Keratinocyte (primary cell): ENCODE measurements at regions not wholly inside any gene's neighbourhood (a gene's known extent, or its start where the extent isn't known, plus 50 kb on each side); places are given as distances from the start of the nearest gene placed in this dataset.

Experiments
- DNase-seq: peaks from one replicate; pipeline ENCODE4 v3.0.0-alpha.2; 2011; ENCODE audit warnings: low read depth, missing footprints, low spot score
- FAIRE-seq: peaks from 2 replicates; lab custom pipeline; 2011; peaks lifted over from hg19 to GRCh38; lab: Jason Lieb, UNC
- H2AFZ ChIP-seq: 2 replicates; pipeline ENCODE4 v1.6.0; 2012; ENCODE audit warnings: low read length, control low read depth, inconsistent platforms; ENCODE audit not compliant: control insufficient read depth
- H3K27ac ChIP-seq: 2 replicates; pipeline ENCODE4 v1.5.1; 2011; ENCODE audit warnings: low read length; ENCODE audit not compliant: control insufficient read depth, insufficient read depth
- H3K27me3 ChIP-seq: 3 replicates; pipeline ENCODE4 v1.6.0; 2011; ENCODE audit warnings: low read length; ENCODE audit not compliant: control insufficient read depth, insufficient read depth; ENCODE audit errors: extremely low read depth
- H3K36me3 ChIP-seq, 2 experiments: 2 replicates in 1 of 2; 3 replicates in 1 of 2; pipeline ENCODE4 v1.5.1; 2011; ENCODE audit warnings: low read length in 2 of 2, mild to moderate bottlenecking in 1 of 2; ENCODE audit not compliant: control insufficient read depth in 2 of 2, insufficient read depth in 2 of 2; ENCODE audit errors: extremely low read depth in 1 of 2
- H3K4me1 ChIP-seq: 3 replicates; pipeline ENCODE4 v1.5.1; 2011; ENCODE audit warnings: low read length; ENCODE audit not compliant: control insufficient read depth, insufficient read depth; ENCODE audit errors: extremely low read depth
- H3K4me2 ChIP-seq: 3 replicates; pipeline ENCODE4 v1.6.0; 2011; ENCODE audit warnings: low read depth, low read length; ENCODE audit not compliant: control insufficient read depth, insufficient read depth; ENCODE audit errors: extremely low read depth
- H3K4me3 ChIP-seq, 3 experiments: fragments of 200-600 bp in 1 of 3; sonication (generic) in 1 of 3; 2 replicates in 2 of 3; 3 replicates in 1 of 3; pipeline ENCODE4 v1.5.1; 2011 to 2016; ENCODE audit warnings: low read length in 3 of 3, mild to moderate bottlenecking in 3 of 3, control low read depth in 2 of 3, inconsistent platforms in 1 of 3, low read depth in 1 of 3, mixed read lengths in 1 of 3, mixed run types in 1 of 3, moderate library complexity in 1 of 3; ENCODE audit not compliant: control insufficient read depth in 2 of 3, insufficient read depth in 2 of 3; ENCODE audit errors: extremely low read depth in 1 of 3
- H3K79me2 ChIP-seq: 2 replicates; pipeline ENCODE4 v1.6.0; 2012; ENCODE audit warnings: low read length; ENCODE audit not compliant: control insufficient read depth, insufficient read depth
- H3K9ac ChIP-seq: 3 replicates; pipeline ENCODE4 v1.6.0; 2011; ENCODE audit warnings: low read length; ENCODE audit not compliant: control insufficient read depth, insufficient read depth; ENCODE audit errors: extremely low read depth
- H3K9me1 ChIP-seq: 3 replicates; pipeline ENCODE4 v1.6.0; 2011; ENCODE audit warnings: low read length; ENCODE audit not compliant: control insufficient read depth, insufficient read depth; ENCODE audit errors: extremely low read depth
- H3K9me3 ChIP-seq: 2 replicates; pipeline ENCODE4 v1.5.1; 2012; ENCODE audit warnings: low read depth, low read length; ENCODE audit not compliant: control insufficient read depth
- H4K20me1 ChIP-seq: 3 replicates; pipeline ENCODE4 v1.6.0; 2011; ENCODE audit warnings: low read length; ENCODE audit not compliant: control insufficient read depth, insufficient read depth; ENCODE audit errors: extremely low read depth
- CTCF ChIP-seq, 3 experiments: IDR thresholded peaks in 1 of 3; conservative IDR thresholded peaks in 1 of 3; optimal IDR thresholded peaks in 1 of 3; 2 replicates in 2 of 3; 3 replicates in 1 of 3; pipeline versions ENCODE3 to v1.5.1; 2011; ENCODE audit warnings: low read length in 3 of 3, mild to moderate bottlenecking in 3 of 3, moderate library complexity in 2 of 3, control low read depth in 1 of 3, inconsistent platforms in 1 of 3; ENCODE audit not compliant: insufficient read depth in 2 of 3; ENCODE audit errors: extremely low read depth in 1 of 3
- EZH2 ChIP-seq: IDR thresholded peaks from one replicate; pipeline ENCODE4 v1.6.1; 2012; ENCODE audit warnings: inconsistent platforms, mild to moderate bottlenecking, low read length, moderate library complexity
- dilution Hi-C: fragments of 300-500 bp; cut with MboI; formaldehyde crosslinking; loops from one replicate; pipeline ENCODE4 v1.7.0; 2020; ENCODE audit warnings: low sequenced_read_pairs; ENCODE audit not compliant: extremely low pct_ligation_motif_present

- Histone ChIP-seq H3K4me2 (no peak overlapping the region), H3K9me1 (no peaks in the 10 kb centered on the region), H3K27me3 (no peaks in the 10 kb centered on the region), H3K27ac (no peak overlapping the region), H3K9ac (no peak overlapping the region), H3K4me1 (no peaks in the 10 kb centered on the region), H3K79me2 (no peaks in the 10 kb centered on the region), H3K4me3 (no peak overlapping the region), H2AFZ (no peak overlapping the region), H3K36me3 (no peaks in the 10 kb centered on the region), H4K20me1 (no peaks in the 10 kb centered on the region), H3K9me3 (no peaks in the 10 kb centered on the region)
- no peak for DNase-seq
- dilution Hi-C loops: no loop called here
- FAIRE-seq: no peak
- TF ChIP-seq CTCF (optimal IDR thresholded peaks at IDR 0.05 in 1 of 3, IDR thresholded peaks at IDR 0.05 in 1 of 3, conservative IDR thresholded peaks at IDR 0.05 in 1 of 3; ENCODE audit: extremely low read depth in 1 of 3, insufficient read depth in 2 of 3, low read length in 3 of 3): no peak
These were observed 103.1 kb upstream of the IRX4 start for GRCh38 chr5:1985781-1986180.

GRCh38 chr5:1983919-1984695 lies 101.4 kb upstream of the IRX4 start:
- dilution Hi-C loops: no loop called here

More at GRCh38 chr5:1983919-1984695, 101.4 kb upstream of the IRX4 start:
- Histone ChIP-seq H3K4me1 (no peaks in the 10 kb centered on the region), H3K4me2 (no peak overlapping the region), H4K20me1 (no peaks in the 10 kb centered on the region), H3K36me3 (no peaks in the 10 kb centered on the region), H3K4me3 (no peak overlapping the region), H3K27ac (no peak overlapping the region), H2AFZ (no peak overlapping the region), H3K9ac (no peak overlapping the region), H3K79me2 (no peaks in the 10 kb centered on the region), H3K9me1 (no peaks in the 10 kb centered on the region), H3K9me3 (no peaks in the 10 kb centered on the region), H3K27me3 (no peaks in the 10 kb centered on the region)
- FAIRE-seq: no peak
- TF ChIP-seq CTCF (optimal IDR thresholded peaks at IDR 0.05 in 1 of 3, IDR thresholded peaks at IDR 0.05 in 1 of 3, conservative IDR thresholded peaks at IDR 0.05 in 1 of 3; ENCODE audit: extremely low read depth in 1 of 3, insufficient read depth in 2 of 3, low read length in 3 of 3) (no peak), EZH2 (no peak)
- DNase-seq: no peak
